ENCODE measurements at regions not wholly inside any gene's neighbourhood (a gene's known extent, or its start where the extent isn't known, plus 50 kb on each side); places are given as distances from the start of the nearest gene placed in this dataset.

DNA sequence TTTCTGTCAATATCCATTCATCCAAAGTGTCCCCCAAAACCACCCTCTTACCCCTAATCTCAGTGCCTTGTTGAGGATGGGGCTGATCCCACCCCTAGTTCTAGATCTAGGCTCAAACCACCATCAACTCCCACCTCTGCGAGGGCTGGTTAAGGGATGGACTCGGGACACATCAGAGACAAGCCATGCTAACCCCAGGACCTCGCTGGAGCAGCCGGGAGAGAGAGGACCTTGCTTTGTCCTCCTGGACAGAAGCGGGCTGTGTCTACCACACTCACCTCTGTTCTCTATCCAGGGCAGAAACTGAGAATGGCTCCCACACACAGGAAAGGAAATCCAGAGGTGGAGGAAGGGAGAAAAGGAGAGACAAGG is 90.8 kb upstream of the UQCRFS1 start:
- H3K27me3 ChIP-seq (ENCODE audit: control insufficient read depth, insufficient read depth, low read length): no peaks in the 10 kb centered on the region
- no peaks in the 10 kb centered on the region for H3K9me3 ChIP-seq (ENCODE audit: control insufficient read depth in 2 of 3, insufficient read depth in 1 of 3, low read length in 3 of 3)
- TF ChIP-seq, protein P1, sequence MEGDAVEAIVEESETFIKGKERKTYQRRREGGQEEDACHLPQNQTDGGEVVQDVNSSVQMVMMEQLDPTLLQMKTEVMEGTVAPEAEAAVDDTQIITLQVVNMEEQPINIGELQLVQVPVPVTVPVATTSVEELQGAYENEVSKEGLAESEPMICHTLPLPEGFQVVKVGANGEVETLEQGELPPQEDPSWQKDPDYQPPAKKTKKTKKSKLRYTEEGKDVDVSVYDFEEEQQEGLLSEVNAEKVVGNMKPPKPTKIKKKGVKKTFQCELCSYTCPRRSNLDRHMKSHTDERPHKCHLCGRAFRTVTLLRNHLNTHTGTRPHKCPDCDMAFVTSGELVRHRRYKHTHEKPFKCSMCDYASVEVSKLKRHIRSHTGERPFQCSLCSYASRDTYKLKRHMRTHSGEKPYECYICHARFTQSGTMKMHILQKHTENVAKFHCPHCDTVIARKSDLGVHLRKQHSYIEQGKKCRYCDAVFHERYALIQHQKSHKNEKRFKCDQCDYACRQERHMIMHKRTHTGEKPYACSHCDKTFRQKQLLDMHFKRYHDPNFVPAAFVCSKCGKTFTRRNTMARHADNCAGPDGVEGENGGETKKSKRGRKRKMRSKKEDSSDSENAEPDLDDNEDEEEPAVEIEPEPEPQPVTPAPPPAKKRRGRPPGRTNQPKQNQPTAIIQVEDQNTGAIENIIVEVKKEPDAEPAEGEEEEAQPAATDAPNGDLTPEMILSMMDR (IDR thresholded peaks at IDR 0.05; ENCODE audit: borderline replicate concordance, extremely low read depth, insufficient read depth): no peak
- H3K36me3 ChIP-seq (ENCODE audit: control insufficient read depth in 2 of 3, insufficient read depth in 3 of 3, low read length in 3 of 3): no peaks in the 10 kb centered on the region
- intact Hi-C loops (cut with DNase I): no loop called here
- H3K4me3 ChIP-seq (ENCODE audit: low read length in 3 of 3): no peak overlapping the region
- H3K9ac ChIP-seq (ENCODE audit: low read length in 3 of 3): no peak overlapping the region
- no peak for FAIRE-seq
- DNase-seq: no peak
- H3K27ac ChIP-seq (ENCODE audit: low read depth in 2 of 2, low read length in 2 of 2): no peak overlapping the region
- no peaks in the 10 kb centered on the region for H3K4me1 ChIP-seq (ENCODE audit: control insufficient read depth in 2 of 3, insufficient read depth in 2 of 3, low read depth in 1 of 3, low read length in 3 of 3)

DNA sequence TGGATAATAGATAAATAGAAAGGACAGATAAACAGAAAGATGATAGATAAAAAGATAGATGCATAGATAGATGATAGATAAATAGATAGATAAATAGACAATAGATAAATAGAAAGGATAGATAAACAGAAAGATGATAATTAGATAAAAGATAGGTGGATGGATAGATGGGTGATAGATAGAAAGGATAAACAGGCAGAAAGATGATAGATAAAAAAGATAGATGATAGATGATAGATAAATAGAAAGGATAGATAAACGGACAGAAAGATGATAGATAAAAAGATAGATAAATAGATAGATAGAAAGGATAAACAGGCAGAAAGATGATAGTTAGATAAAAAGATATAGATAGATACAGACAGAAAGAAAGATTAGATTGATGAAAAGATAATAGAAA is 92.3 kb upstream of the UQCRFS1 start:
- Histone ChIP-seq H3K9ac (ENCODE audit: low read length in 3 of 3) (no peak overlapping the region), H3K27me3 (ENCODE audit: control insufficient read depth, insufficient read depth, low read length) (no peaks in the 10 kb centered on the region), H3K27ac (ENCODE audit: low read depth in 2 of 2, low read length in 2 of 2) (no peak overlapping the region), H3K9me3 (ENCODE audit: control insufficient read depth in 2 of 3, insufficient read depth in 1 of 3, low read length in 3 of 3) (no peaks in the 10 kb centered on the region), H3K4me3 (ENCODE audit: low read length in 3 of 3) (no peak overlapping the region), H3K36me3 (ENCODE audit: control insufficient read depth in 2 of 3, insufficient read depth in 3 of 3, low read length in 3 of 3) (no peaks in the 10 kb centered on the region), H3K4me1 (ENCODE audit: control insufficient read depth in 2 of 3, insufficient read depth in 2 of 3, low read depth in 1 of 3, low read length in 3 of 3) (no peaks in the 10 kb centered on the region)
- FAIRE-seq (no peak), DNase-seq (no peak)
- TF ChIP-seq, protein P1 (IDR thresholded peaks at IDR 0.05; ENCODE audit: borderline replicate concordance, extremely low read depth, insufficient read depth): no peak
- intact Hi-C loops (cut with DNase I): no loop called here

DNA sequence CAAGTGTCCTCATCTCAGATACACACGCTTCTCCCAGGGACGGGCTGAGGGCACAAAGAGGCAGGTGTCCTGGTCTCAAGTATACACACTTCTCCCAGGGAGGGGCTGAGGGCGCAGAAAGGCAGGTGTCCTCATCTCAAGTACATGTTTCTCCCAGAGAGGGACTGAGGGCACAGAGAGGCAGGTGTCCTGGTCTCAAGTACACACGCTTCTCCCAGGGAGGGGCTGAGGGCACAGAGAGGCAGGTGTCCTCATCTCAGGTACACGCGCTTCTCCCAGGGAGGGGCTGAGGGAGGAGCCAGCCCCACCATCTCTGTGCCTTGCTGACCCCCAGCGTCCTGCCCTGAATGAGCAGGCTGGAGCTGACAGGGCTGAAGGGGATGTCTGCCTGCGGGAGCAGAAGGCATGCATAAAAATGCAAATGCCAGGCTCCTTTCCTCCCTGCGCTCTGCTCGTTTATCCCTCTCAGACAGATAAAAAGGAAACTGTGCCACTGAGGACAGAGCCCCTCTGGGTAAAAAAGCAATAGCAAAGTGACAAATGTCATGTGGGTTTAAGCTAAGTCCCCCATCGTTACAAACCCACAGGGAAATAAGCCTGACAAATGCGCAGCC is 96.1 kb upstream of the UQCRFS1 start:
- Histone ChIP-seq H3K27me3 (ENCODE audit: control insufficient read depth, insufficient read depth, low read length) (no peaks in the 10 kb centered on the region), H3K4me1 (ENCODE audit: control insufficient read depth in 2 of 3, insufficient read depth in 2 of 3, low read depth in 1 of 3, low read length in 3 of 3) (no peaks in the 10 kb centered on the region), H3K9ac (ENCODE audit: low read length in 3 of 3) (no peak overlapping the region), H3K27ac (ENCODE audit: low read depth in 2 of 2, low read length in 2 of 2) (no peak overlapping the region), H3K36me3 (ENCODE audit: control insufficient read depth in 2 of 3, insufficient read depth in 3 of 3, low read length in 3 of 3) (no peaks in the 10 kb centered on the region), H3K4me3 (ENCODE audit: low read length in 3 of 3) (no peak overlapping the region), H3K9me3 (ENCODE audit: control insufficient read depth in 2 of 3, insufficient read depth in 1 of 3, low read length in 3 of 3) (no peaks in the 10 kb centered on the region)
- DNase-seq (no peak), FAIRE-seq (no peak)
- TF ChIP-seq, protein P1 (IDR thresholded peaks at IDR 0.05; ENCODE audit: borderline replicate concordance, extremely low read depth, insufficient read depth): no peak
- intact Hi-C loops (cut with DNase I): no loop called here

DNA sequence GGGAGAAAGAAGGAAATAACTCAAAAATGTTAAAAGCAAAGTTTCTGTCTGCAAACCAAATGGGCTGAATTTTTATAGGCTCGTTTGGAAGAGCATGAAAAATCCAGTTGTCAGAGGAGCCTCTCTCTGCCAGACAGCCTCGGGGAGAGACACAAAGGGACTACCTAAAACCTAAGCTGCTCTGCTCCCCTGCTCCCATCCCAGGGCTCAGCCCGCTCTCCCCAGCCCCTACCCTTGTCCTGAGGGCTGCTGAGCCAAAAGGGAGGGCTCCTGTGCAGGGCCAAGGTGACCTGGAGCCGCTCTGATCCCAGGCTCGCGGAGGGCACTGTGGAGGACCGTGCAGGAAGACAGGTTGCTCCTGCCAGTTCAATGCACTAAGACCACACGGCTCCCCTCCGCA is 96.7 kb upstream of the UQCRFS1 start:
- no peaks in the 10 kb centered on the region for H3K4me1 ChIP-seq (ENCODE audit: control insufficient read depth in 2 of 3, insufficient read depth in 2 of 3, low read depth in 1 of 3, low read length in 3 of 3)
- H3K27ac ChIP-seq (ENCODE audit: low read depth in 2 of 2, low read length in 2 of 2): no peak overlapping the region
- H3K27me3 ChIP-seq (ENCODE audit: control insufficient read depth, insufficient read depth, low read length): no peaks in the 10 kb centered on the region
- no peak for FAIRE-seq
- DNase-seq: no peak
- no peaks in the 10 kb centered on the region for H3K9me3 ChIP-seq (ENCODE audit: control insufficient read depth in 2 of 3, insufficient read depth in 1 of 3, low read length in 3 of 3)
- no peaks in the 10 kb centered on the region for H3K36me3 ChIP-seq (ENCODE audit: control insufficient read depth in 2 of 3, insufficient read depth in 3 of 3, low read length in 3 of 3)
- TF ChIP-seq, protein P1 (IDR thresholded peaks at IDR 0.05; ENCODE audit: borderline replicate concordance, extremely low read depth, insufficient read depth): no peak
- intact Hi-C loops (cut with DNase I): no loop called here
- no peak overlapping the region for H3K9ac ChIP-seq (ENCODE audit: low read length in 3 of 3)
- no peak overlapping the region for H3K4me3 ChIP-seq (ENCODE audit: low read length in 3 of 3)
